ENCODE measurements at regions not wholly inside any gene's neighbourhood (a gene's known extent, or its start where the extent isn't known, plus 50 kb on each side); places are given as distances from the start of the nearest gene placed in this dataset.

GRCh38 chr2:12197133-12197532 is 450.7 kb downstream of the LPIN1 start:
- TF ChIP-seq CTCF (IDR thresholded peaks at IDR 0.05), result no peak
- no peak for TF ChIP-seq POLR2A (IDR thresholded peaks at IDR 0.05)

All from Peyer's patch (tissue), 4 donors.